Amniotic stem cell (primary cell): ENCODE measurements at regions not wholly inside any gene's neighbourhood (a gene's known extent, or its start where the extent isn't known, plus 50 kb on each side); places are given as distances from the start of the nearest gene placed in this dataset.

Experiments used
- DNase-seq: peaks from one replicate; lab custom pipeline; 2025; lab: John Stamatoyannopoulos, UW

GRCh38 chr18:24627644-24628315, 167.3 kb downstream of the HRH4 start:
- DNase-seq: no peak

- no peak for DNase-seq
These were observed 167.9 kb downstream of the HRH4 start for GRCh38 chr18:24628326-24628725.

- DNase-seq: no peak
These were observed 169.5 kb downstream of the HRH4 start for GRCh38 chr18:24629921-24630320.

- DNase-seq: no peak
These were observed 170.0 kb downstream of the HRH4 start for GRCh38 chr18:24630346-24630880.

GRCh38 chr18:24631243-24632025, 171.0 kb downstream of the HRH4 start:
- no peak for DNase-seq

- DNase-seq: no peak
These were observed 171.9 kb downstream of the HRH4 start for GRCh38 chr18:24632158-24632988.

- no peak for DNase-seq
These were observed 172.7 kb downstream of the HRH4 start for GRCh38 chr18:24633121-24633520.

GRCh38 chr18:24649571-24649970, 189.1 kb downstream of the HRH4 start:
- no peak for DNase-seq

- DNase-seq: no peak
These were observed 191.0 kb downstream of the HRH4 start for GRCh38 chr18:24651434-24651833.

GRCh38 chr18:24656050-24656449, 195.6 kb downstream of the HRH4 start:
- DNase-seq: no peak

GRCh38 chr18:24656551-24657443, 196.4 kb downstream of the HRH4 start:
- DNase-seq: no peak

- DNase-seq: no peak
These were observed 197.0 kb downstream of the HRH4 start for GRCh38 chr18:24657444-24657842.

GRCh38 chr18:24658302-24658701, 197.9 kb downstream of the HRH4 start:
- DNase-seq: no peak

GRCh38 chr18:24659827-24660720, 199.6 kb downstream of the HRH4 start:
- DNase-seq: no peak

- no peak for DNase-seq
These were observed 200.5 kb downstream of the HRH4 start for GRCh38 chr18:24660956-24661355.

- no peak for DNase-seq
These were observed 202.0 kb downstream of the HRH4 start for GRCh38 chr18:24662412-24662821.

- no peak for DNase-seq
These were observed 202.6 kb downstream of the HRH4 start for GRCh38 chr18:24663026-24663425.

- no peak for DNase-seq
These were observed 208.6 kb downstream of the HRH4 start for GRCh38 chr18:24669015-24669414.

- DNase-seq: no peak
These were observed 209.1 kb downstream of the HRH4 start for GRCh38 chr18:24669502-24669901.
